Adrenal gland (tissue), 5 donors: ENCODE measurements at regions not wholly inside any gene's neighbourhood (a gene's known extent, or its start where the extent isn't known, plus 50 kb on each side); places are given as distances from the start of the nearest gene placed in this dataset.

Experiments
- CTCF ChIP-seq, 6 experiments: fragments of 450-650 bp in 4 of 6; fragments of 200-600 bp in 2 of 6; sonication (generic) in 1 of 6; IDR thresholded peaks; 1 replicate in 5 of 6; 2 replicates in 1 of 6; pipeline versions ENCODE4 v1.5.1 to v1.8.0; 2016 to 2021; ENCODE audit warnings: antibody characterized with exemption in 6 of 6, mild to moderate bottlenecking in 2 of 6, moderate library complexity in 1 of 6
- POLR2A ChIP-seq, 2 donors: fragments of 450-650 bp; IDR thresholded peaks; one replicate each; pipeline ENCODE4 v1.6.1; 2017; ENCODE audit warnings: antibody characterized with exemption in 2 of 2, mild to moderate bottlenecking in 2 of 2, moderate library complexity in 1 of 2
- donor health status: DM: no; HTN: no; CAD: no.

DNA sequence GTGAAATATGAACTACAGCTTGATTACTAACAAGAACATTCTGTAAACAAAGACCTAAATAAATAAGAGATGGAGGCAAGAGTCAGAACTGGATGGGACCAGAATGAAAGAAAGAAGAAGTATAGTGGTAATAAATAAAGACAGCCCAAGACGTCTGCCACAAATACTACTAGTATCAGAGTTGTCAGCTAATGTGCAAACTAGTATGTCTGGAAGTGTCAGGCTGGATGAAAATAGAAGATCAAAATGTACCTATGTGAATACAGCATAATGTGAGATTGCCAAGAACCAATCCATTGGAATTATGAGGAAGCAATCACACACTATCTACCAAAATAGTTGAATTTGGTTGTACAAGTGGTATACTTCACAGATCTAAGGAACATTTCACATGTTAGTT lies 353.0 kb downstream of the BTG1 start:
- TF ChIP-seq CTCF (IDR thresholded peaks at IDR 0.05) = no peak
- TF ChIP-seq POLR2A (IDR thresholded peaks at IDR 0.05) = no peak
